ENCODE measurements at regions not wholly inside any gene's neighbourhood (a gene's known extent, or its start where the extent isn't known, plus 50 kb on each side); places are given as distances from the start of the nearest gene placed in this dataset.

- peaks cover 18% of the 10 kb centered on the region for H3K4me1 ChIP-seq (ENCODE audit: insufficient read depth, low read length, poor library complexity, severe bottlenecking)
- CTCF ChIA-PET, result no interaction called here
- no TSS peak for BruUV-seq (replicated peaks)
- POLR2A ChIA-PET (ENCODE audit: low non-redundant PET), result no interaction called here
- no peak overlapping the region for H3K4me3 ChIP-seq (ENCODE audit: low read depth, low read length, poor library complexity, severe bottlenecking)
- intact Hi-C loops (cut with micrococcal nuclease; ENCODE audit: unreplicated experiment), result no loop called here
- H3K36me3 ChIP-seq (ENCODE audit: insufficient read depth, low read length, poor library complexity, severe bottlenecking), result no peaks in the 10 kb centered on the region
- H3K9me3 ChIP-seq (ENCODE audit: low read depth, low read length, poor library complexity, severe bottlenecking), result no peaks in the 10 kb centered on the region
- no peak for DNase-seq (ENCODE audit: low spot score)
- H3K27me3 ChIP-seq (replicated peaks; ENCODE audit: insufficient read depth, low read depth, low read length, poor library complexity), result no peaks in the 10 kb centered on the region
- TF ChIP-seq, protein P1, sequence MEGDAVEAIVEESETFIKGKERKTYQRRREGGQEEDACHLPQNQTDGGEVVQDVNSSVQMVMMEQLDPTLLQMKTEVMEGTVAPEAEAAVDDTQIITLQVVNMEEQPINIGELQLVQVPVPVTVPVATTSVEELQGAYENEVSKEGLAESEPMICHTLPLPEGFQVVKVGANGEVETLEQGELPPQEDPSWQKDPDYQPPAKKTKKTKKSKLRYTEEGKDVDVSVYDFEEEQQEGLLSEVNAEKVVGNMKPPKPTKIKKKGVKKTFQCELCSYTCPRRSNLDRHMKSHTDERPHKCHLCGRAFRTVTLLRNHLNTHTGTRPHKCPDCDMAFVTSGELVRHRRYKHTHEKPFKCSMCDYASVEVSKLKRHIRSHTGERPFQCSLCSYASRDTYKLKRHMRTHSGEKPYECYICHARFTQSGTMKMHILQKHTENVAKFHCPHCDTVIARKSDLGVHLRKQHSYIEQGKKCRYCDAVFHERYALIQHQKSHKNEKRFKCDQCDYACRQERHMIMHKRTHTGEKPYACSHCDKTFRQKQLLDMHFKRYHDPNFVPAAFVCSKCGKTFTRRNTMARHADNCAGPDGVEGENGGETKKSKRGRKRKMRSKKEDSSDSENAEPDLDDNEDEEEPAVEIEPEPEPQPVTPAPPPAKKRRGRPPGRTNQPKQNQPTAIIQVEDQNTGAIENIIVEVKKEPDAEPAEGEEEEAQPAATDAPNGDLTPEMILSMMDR (conservative IDR thresholded peaks at IDR 0.05; ENCODE audit: low read depth, low read length), result no peak
- no peak for TF ChIP-seq EZH2 (IDR thresholded peaks at IDR 0.05; ENCODE audit: borderline replicate concordance, low read depth, low read length, poor library complexity, severe bottlenecking)
- H3K27ac ChIP-seq (ENCODE audit: low read depth, low read length, poor library complexity, severe bottlenecking), result no peak overlapping the region
Measured at GRCh38 chr18:28740575-28740974, 563.6 kb upstream of the CDH2 start.

DNA sequence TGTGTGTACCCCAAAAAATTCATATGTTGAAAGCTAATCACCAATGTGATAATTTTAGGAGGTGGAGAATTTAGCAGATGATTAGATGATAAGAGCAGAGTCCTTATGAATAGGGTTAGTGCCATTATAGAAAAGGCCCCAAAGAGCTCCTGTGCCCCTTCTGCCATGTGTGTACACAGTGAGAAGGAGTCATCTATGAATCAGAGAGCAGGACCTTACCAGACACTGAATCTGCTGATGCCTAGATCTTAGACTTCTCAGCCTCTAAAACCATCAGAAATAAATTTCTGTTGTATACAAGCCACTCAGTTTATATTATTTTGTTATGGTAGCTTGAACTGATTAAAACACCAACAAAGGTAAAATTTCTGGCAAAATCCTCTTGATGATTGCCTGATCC lies 560.0 kb upstream of the CDH2 start:
- Histone ChIP-seq H3K36me3 (ENCODE audit: insufficient read depth, low read length, poor library complexity, severe bottlenecking) (no peaks in the 10 kb centered on the region), H3K4me1 (ENCODE audit: insufficient read depth, low read length, poor library complexity, severe bottlenecking) (peaks cover 18% of the 10 kb centered on the region), H3K27ac (ENCODE audit: low read depth, low read length, poor library complexity, severe bottlenecking) (peak overlapping the region; percentile 79), H3K9me3 (ENCODE audit: low read depth, low read length, poor library complexity, severe bottlenecking) (no peaks in the 10 kb centered on the region), H3K4me3 (ENCODE audit: low read depth, low read length, poor library complexity, severe bottlenecking) (no peak overlapping the region), H3K27me3 (replicated peaks; ENCODE audit: insufficient read depth, low read depth, low read length, poor library complexity) (no peaks in the 10 kb centered on the region)
- no peak for DNase-seq (ENCODE audit: low spot score)
- CTCF ChIA-PET, result no interaction called here
- intact Hi-C loops (cut with micrococcal nuclease; ENCODE audit: unreplicated experiment), result loop anchor here (1.0 kb wide), 1 partner anchor 65 kb away; no protein-coding TSS in a partner anchor
- POLR2A ChIA-PET (ENCODE audit: low non-redundant PET), result no interaction called here
- BruUV-seq (replicated peaks), result no TSS peak
- TF ChIP-seq, protein P1 (conservative IDR thresholded peaks at IDR 0.05; ENCODE audit: low read depth, low read length), result no peak
- TF ChIP-seq EZH2 (IDR thresholded peaks at IDR 0.05; ENCODE audit: borderline replicate concordance, low read depth, low read length, poor library complexity, severe bottlenecking), result no peak

DNA sequence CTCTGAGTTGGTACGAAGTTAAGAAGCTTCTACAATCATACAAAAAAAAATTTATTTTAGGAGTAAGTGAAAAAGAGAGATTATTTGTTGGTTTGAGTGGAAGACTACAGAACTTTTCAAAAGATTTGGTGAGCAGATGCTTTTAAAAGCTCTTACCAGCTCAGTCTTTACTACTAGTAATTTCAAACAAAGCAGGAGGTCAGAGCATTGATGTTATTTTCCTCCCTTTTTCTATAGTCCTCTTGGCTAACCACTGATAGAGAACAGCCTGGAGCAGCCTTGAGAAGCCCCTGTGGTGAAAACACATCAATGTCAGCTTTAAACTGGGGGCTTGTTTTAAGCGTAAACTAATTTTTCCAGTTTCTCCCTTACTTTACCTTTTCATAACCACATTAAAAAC lies 559.3 kb upstream of the CDH2 start:
- Histone ChIP-seq H3K27ac (ENCODE audit: low read depth, low read length, poor library complexity, severe bottlenecking) (peak overlapping the region; percentile 79), H3K4me3 (ENCODE audit: low read depth, low read length, poor library complexity, severe bottlenecking) (peak overlapping the region; percentile 1), H3K4me1 (ENCODE audit: insufficient read depth, low read length, poor library complexity, severe bottlenecking) (peaks cover 18% of the 10 kb centered on the region), H3K9me3 (ENCODE audit: low read depth, low read length, poor library complexity, severe bottlenecking) (no peaks in the 10 kb centered on the region), H3K36me3 (ENCODE audit: insufficient read depth, low read length, poor library complexity, severe bottlenecking) (no peaks in the 10 kb centered on the region), H3K27me3 (replicated peaks; ENCODE audit: insufficient read depth, low read depth, low read length, poor library complexity) (no peaks in the 10 kb centered on the region)
- ChIA-PET POLR2A (ENCODE audit: low non-redundant PET) (no interaction called here), CTCF (no interaction called here)
- DNase-seq (ENCODE audit: low spot score), result peak; percentile 69
- no TSS peak for BruUV-seq (replicated peaks)
- intact Hi-C loops (cut with micrococcal nuclease; ENCODE audit: unreplicated experiment), result loop anchor here (1.0 kb wide), 1 partner anchor 66 kb away; no protein-coding TSS in a partner anchor
- TF ChIP-seq, protein P1 (conservative IDR thresholded peaks at IDR 0.05; ENCODE audit: low read depth, low read length), result no peak
- no peak for TF ChIP-seq EZH2 (IDR thresholded peaks at IDR 0.05; ENCODE audit: borderline replicate concordance, low read depth, low read length, poor library complexity, severe bottlenecking)

Data from A673 (cell line).